ENCODE measurements at regions not wholly inside any gene's neighbourhood (a gene's known extent, or its start where the extent isn't known, plus 50 kb on each side); places are given as distances from the start of the nearest gene placed in this dataset.

DNA sequence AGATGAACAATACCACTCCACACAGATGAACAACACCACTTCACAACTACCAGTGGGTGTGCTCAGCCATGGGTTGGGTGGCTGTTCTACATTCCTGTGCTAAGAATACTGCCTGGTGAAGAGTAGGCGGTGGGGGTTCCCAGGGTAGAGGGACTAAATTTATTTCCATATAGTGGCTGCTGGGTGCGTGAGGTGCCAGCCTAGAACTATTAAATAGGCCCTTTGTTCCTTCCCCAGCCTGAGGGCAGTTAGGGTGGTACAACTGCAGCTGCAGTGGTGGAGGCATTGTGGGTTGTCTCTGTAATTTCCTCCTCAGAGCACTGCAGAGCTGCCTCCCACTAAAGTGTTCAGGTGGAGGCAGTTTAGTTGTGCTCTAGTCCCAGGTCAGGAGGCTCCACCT lies 618.4 kb downstream of the MMUT start:
- WGBS (ENCODE audit: extremely low coverage, insufficient read length, low lambda C conversion rate), result no CpG with 5 or more reads among the region's 2 CpGs
- H3K23ac ChIP-seq (ENCODE audit: insufficient read length, low read depth, low read length), result no peak overlapping the region

More for the DNA sequence above, 618.4 kb downstream of the MMUT start:
- Histone ChIP-seq H3K14ac (ENCODE audit: insufficient read depth, low read length) (no peak overlapping the region), H4K20me1 (ENCODE audit: control insufficient read depth, insufficient read depth, insufficient read length) (no peaks in the 10 kb centered on the region), H4K91ac (ENCODE audit: insufficient read length, low read depth, low read length) (no peak overlapping the region), H3K27ac (ENCODE audit: insufficient read length, low read depth, low read length) (no peak overlapping the region), H3T11ph (ENCODE audit: low read length) (no peak overlapping the region), H4K5ac (ENCODE audit: insufficient read length, low read depth, low read length) (no peak overlapping the region), H2BK5ac (ENCODE audit: insufficient read length, low read length) (no peak overlapping the region), H3K9ac (ENCODE audit: extremely low read depth, insufficient read length, low read length) (no peak overlapping the region), H3K79me2 (ENCODE audit: insufficient read depth, low read length) (no peaks in the 10 kb centered on the region), H3K56ac (ENCODE audit: insufficient read length, low read depth, low read length) (no peak overlapping the region), H3K4ac (ENCODE audit: low read depth, low read length) (no peak overlapping the region), H4K8ac (replicated peaks; ENCODE audit: insufficient read length, low read depth, low read length) (no peak overlapping the region), H3K18ac (ENCODE audit: insufficient read length, low read depth, low read length) (no peak overlapping the region), H2BK15ac (ENCODE audit: low read depth, low read length) (no peak overlapping the region), H3K27me3 (ENCODE audit: insufficient read depth, low read length) (no peaks in the 10 kb centered on the region), H3K4me2 (ENCODE audit: insufficient read depth, insufficient read length, low read length) (no peak overlapping the region), H2BK20ac (ENCODE audit: low read depth, low read length, poor library complexity, severe bottlenecking) (no peak overlapping the region), H2AK5ac (ENCODE audit: insufficient read length, low read length) (no peak overlapping the region), H2AFZ (ENCODE audit: low read length) (no peak overlapping the region), H3K4me1 (ENCODE audit: insufficient read depth, low read length) (no peaks in the 10 kb centered on the region), H2BK12ac (ENCODE audit: insufficient read length, low read depth, low read length) (no peak overlapping the region), H3K23me2 (ENCODE audit: insufficient read length, low read depth, low read length, poor library complexity, severe bottlenecking) (no peaks in the 10 kb centered on the region), H3K79me1 (ENCODE audit: insufficient read depth, low read depth, low read length, poor library complexity, severe bottlenecking) (no peaks in the 10 kb centered on the region), H2BK120ac (ENCODE audit: low read depth, low read length, poor library complexity, severe bottlenecking) (no peak overlapping the region), H3K9me3 (ENCODE audit: control insufficient read depth, low read depth, low read length) (no peaks in the 10 kb centered on the region)
- TF ChIP-seq, protein P1, sequence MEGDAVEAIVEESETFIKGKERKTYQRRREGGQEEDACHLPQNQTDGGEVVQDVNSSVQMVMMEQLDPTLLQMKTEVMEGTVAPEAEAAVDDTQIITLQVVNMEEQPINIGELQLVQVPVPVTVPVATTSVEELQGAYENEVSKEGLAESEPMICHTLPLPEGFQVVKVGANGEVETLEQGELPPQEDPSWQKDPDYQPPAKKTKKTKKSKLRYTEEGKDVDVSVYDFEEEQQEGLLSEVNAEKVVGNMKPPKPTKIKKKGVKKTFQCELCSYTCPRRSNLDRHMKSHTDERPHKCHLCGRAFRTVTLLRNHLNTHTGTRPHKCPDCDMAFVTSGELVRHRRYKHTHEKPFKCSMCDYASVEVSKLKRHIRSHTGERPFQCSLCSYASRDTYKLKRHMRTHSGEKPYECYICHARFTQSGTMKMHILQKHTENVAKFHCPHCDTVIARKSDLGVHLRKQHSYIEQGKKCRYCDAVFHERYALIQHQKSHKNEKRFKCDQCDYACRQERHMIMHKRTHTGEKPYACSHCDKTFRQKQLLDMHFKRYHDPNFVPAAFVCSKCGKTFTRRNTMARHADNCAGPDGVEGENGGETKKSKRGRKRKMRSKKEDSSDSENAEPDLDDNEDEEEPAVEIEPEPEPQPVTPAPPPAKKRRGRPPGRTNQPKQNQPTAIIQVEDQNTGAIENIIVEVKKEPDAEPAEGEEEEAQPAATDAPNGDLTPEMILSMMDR (conservative IDR thresholded peaks at IDR 0.05), result no peak
- Mint-ChIP-seq H3K4me1 (peaks cover 10 to 14% of the 10 kb centered on the region in 2 experiments), H3K9me3 (peaks cover 30 to 32% of the 10 kb centered on the region in 2 experiments), H3K4me3 (no peak overlapping the region), H3K36me3 (ENCODE audit: insufficient read depth in 1 of 3, low read depth in 3 of 3) (peaks cover 24 to 38% (median 25%) of the 10 kb centered on the region in 3 experiments), H3K27me3 (ENCODE audit: low read depth) (no peaks in the 10 kb centered on the region), H3K27ac (no peak overlapping the region)
- no peak for DNase-seq

All from H9 (cell line).